Liver (tissue), 8 donors: ENCODE measurements at regions not wholly inside any gene's neighbourhood (a gene's known extent, or its start where the extent isn't known, plus 50 kb on each side); places are given as distances from the start of the nearest gene placed in this dataset.

Experiments used
- DNase-seq: peaks from one replicate; pipeline ENCODE4 v3.0.0-alpha.2; 2017; ENCODE audit warnings: low spot score
- H3K27ac ChIP-seq, 2 donors: one replicate each; pipeline ENCODE4 v1.7.0; 2013; ENCODE audit warnings: inconsistent platforms in 2 of 2, low read length in 2 of 2, control low read depth in 1 of 2, low read depth in 1 of 2, mild to moderate bottlenecking in 1 of 2
- H3K27me3 ChIP-seq, 4 donors: one replicate each; pipeline versions ENCODE4 v1.6.1 to v1.7.0; 2013; ENCODE audit warnings: low read length in 3 of 4, inconsistent platforms in 1 of 4, mild to moderate bottlenecking in 1 of 4, moderate library complexity in 1 of 4; ENCODE audit not compliant: control insufficient read depth in 4 of 4, insufficient read depth in 4 of 4
- H3K36me3 ChIP-seq, 4 donors: one replicate each; pipeline versions ENCODE4 v1.6.1 to v1.7.0; 2013; ENCODE audit warnings: low read length in 3 of 4, mild to moderate bottlenecking in 3 of 4, low read depth in 1 of 4, moderate library complexity in 1 of 4; ENCODE audit not compliant: control insufficient read depth in 4 of 4, insufficient read depth in 3 of 4
- H3K4me1 ChIP-seq, 4 donors: one replicate each; pipeline versions ENCODE4 v1.6.1 to v1.7.0; 2013; ENCODE audit warnings: low read length in 3 of 4, mild to moderate bottlenecking in 3 of 4, moderate library complexity in 1 of 4; ENCODE audit not compliant: control insufficient read depth in 4 of 4, insufficient read depth in 4 of 4
- H3K4me3 ChIP-seq, 3 donors: one replicate each; pipeline versions ENCODE4 v1.6.1 to v1.7.0; 2013; ENCODE audit warnings: low read length in 3 of 3, control low read depth in 1 of 3, low read depth in 1 of 3, mild to moderate bottlenecking in 1 of 3
- H3K9ac ChIP-seq, 2 donors: one replicate each; pipeline ENCODE4 v1.7.0; 2013; ENCODE audit warnings: low read length in 2 of 2, mild to moderate bottlenecking in 2 of 2, moderate library complexity in 2 of 2, control low read depth in 1 of 2, low read depth in 1 of 2
- H3K9me3 ChIP-seq, 4 donors: one replicate each; pipeline versions ENCODE4 v1.6.1 to v1.7.0; 2013; ENCODE audit warnings: low read length in 3 of 4; ENCODE audit not compliant: control insufficient read depth in 4 of 4
- EGR1 ChIP-seq, 2 donors: IDR thresholded peaks; 2 replicates each; pipeline ENCODE4 v1.6.1; 2016 to 2018; ENCODE audit warnings: antibody characterized with exemption in 2 of 2, low read depth in 2 of 2
- FOXA1 ChIP-seq: IDR thresholded peaks from 2 replicates; pipeline ENCODE4 v1.6.1; 2016; ENCODE audit warnings: antibody characterized with exemption
- FOXA2 ChIP-seq: IDR thresholded peaks from 2 replicates; pipeline ENCODE4 v1.6.1; 2016; ENCODE audit warnings: antibody characterized with exemption
- GABPA ChIP-seq, 2 donors: IDR thresholded peaks in 1 of 2; conservative IDR thresholded peaks in 1 of 2; 2 replicates each; pipeline ENCODE4 v1.6.1; 2016; ENCODE audit warnings: antibody characterized with exemption in 2 of 2, mild to moderate bottlenecking in 1 of 2, moderate library complexity in 1 of 2
- HNF4A ChIP-seq, 2 donors: conservative IDR thresholded peaks; 2 replicates each; pipeline ENCODE4 v1.6.1; 2016; ENCODE audit warnings: antibody characterized with exemption in 2 of 2, mild to moderate bottlenecking in 2 of 2
- HNF4G ChIP-seq: IDR thresholded peaks from 2 replicates; pipeline ENCODE4 v1.6.1; 2016; ENCODE audit warnings: antibody characterized with exemption
- JUND ChIP-seq, 2 donors: IDR thresholded peaks; 2 replicates each; pipeline ENCODE4 v1.6.1; 2016; ENCODE audit warnings: antibody characterized with exemption in 2 of 2
- NR2F2 ChIP-seq: IDR thresholded peaks from 2 replicates; pipeline ENCODE4 v1.6.1; 2016; ENCODE audit warnings: antibody characterized with exemption
- RAD21 ChIP-seq, 2 donors: IDR thresholded peaks; 2 replicates each; pipeline ENCODE4 v1.6.1; 2016; ENCODE audit warnings: antibody characterized with exemption in 2 of 2, mild to moderate bottlenecking in 2 of 2
- RXRA ChIP-seq, 2 donors: IDR thresholded peaks; 2 replicates each; pipeline ENCODE4 v1.6.1; 2017 to 2018; ENCODE audit warnings: antibody characterized with exemption in 2 of 2, mild to moderate bottlenecking in 1 of 2
- SP1 ChIP-seq: IDR thresholded peaks from 2 replicates; pipeline ENCODE4 v1.6.1; 2018; ENCODE audit warnings: antibody characterized with exemption, mild to moderate bottlenecking
- TAF1 ChIP-seq: conservative IDR thresholded peaks from 2 replicates; pipeline ENCODE4 v1.6.1; 2016; ENCODE audit warnings: antibody characterized with exemption, mild to moderate bottlenecking
- YY1 ChIP-seq: IDR thresholded peaks from 2 replicates; pipeline ENCODE4 v1.6.1; 2016; ENCODE audit warnings: antibody characterized with exemption, mild to moderate bottlenecking
- WGBS: extraction: QIAGEN DNeasy Blood & Tissue Kit; methylation state at CpG from one replicate; pipeline ENCODE4 v1.1.7; 2013; 5-methylcytosine and 5-hydroxymethylcytosine counted together
- TF ChIP-seq, protein P1 (sequence below): IDR thresholded peaks from 2 replicates; pipeline ENCODE4 v1.6.1; 2016; ENCODE audit warnings: antibody characterized with exemption
- TF ChIP-seq, protein P2 (sequence below): IDR thresholded peaks from 2 replicates; pipeline ENCODE4 v1.6.1; 2016; ENCODE audit warnings: antibody characterized with exemption, mild to moderate bottlenecking
- TF ChIP-seq, protein P3 (sequence below): fragments of 150-350 bp; IDR thresholded peaks from 2 replicates; pipeline ENCODE4 v1.5.1; 2017; ENCODE audit warnings: improper control_type of control experiment, low read depth, low read length; ENCODE audit not compliant: missing input control
- TF ChIP-seq, protein P4 (sequence below): IDR thresholded peaks from 2 replicates; pipeline ENCODE4 v1.6.1; 2016; ENCODE audit warnings: antibody characterized with exemption
- TF ChIP-seq, protein P5 (sequence below): IDR thresholded peaks from 2 replicates; pipeline ENCODE4 v1.6.1; 2016; ENCODE audit warnings: antibody characterized with exemption
- donor health status: healthy.
- donor health status: healthy.
- donor health status: healthy.
- donor health status: healthy.
- donor health status: healthy.

DNA sequence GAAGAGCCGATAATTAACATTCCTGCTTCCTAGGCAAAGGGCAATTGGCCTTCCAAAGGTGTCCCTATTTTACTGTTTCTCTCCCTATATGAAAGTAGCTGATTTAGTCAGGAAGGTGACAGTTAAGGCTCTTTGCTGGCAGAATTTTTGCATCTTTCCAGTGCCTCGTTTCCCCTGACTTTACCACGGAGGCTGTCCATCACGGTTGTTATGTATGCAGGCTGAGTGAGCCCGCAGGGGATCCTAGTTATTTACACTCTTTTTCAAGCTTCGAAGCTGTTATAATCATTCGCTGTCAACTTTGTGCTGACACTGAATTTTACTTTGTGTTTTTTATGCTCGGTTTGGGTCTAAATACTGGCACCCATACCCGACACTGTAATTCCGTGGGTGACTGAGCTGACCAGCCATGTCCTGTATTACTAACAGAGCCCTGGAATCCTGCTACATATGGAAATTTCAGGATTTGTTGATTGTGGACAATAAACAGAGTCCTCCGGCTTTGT, 713.8 kb upstream of the FANCL start:
- H3K27me3 ChIP-seq, result no peaks in the 10 kb centered on the region
- H3K4me1 ChIP-seq, result peaks cover 0 to 3% (median 0%) of the 10 kb centered on the region in 4 donors
- no peak for TF ChIP-seq JUND (IDR thresholded peaks at IDR 0.05)
- no peak for TF ChIP-seq HNF4G
- TF ChIP-seq RXRA (IDR thresholded peaks at IDR 0.05), result no peak
- TF ChIP-seq, protein P1, sequence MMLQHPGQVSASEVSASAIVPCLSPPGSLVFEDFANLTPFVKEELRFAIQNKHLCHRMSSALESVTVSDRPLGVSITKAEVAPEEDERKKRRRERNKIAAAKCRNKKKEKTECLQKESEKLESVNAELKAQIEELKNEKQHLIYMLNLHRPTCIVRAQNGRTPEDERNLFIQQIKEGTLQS, result no peak
- TF ChIP-seq YY1, result no peak
- no peak for TF ChIP-seq SP1
- no peak for TF ChIP-seq NR2F2
- TF ChIP-seq, protein P2, sequence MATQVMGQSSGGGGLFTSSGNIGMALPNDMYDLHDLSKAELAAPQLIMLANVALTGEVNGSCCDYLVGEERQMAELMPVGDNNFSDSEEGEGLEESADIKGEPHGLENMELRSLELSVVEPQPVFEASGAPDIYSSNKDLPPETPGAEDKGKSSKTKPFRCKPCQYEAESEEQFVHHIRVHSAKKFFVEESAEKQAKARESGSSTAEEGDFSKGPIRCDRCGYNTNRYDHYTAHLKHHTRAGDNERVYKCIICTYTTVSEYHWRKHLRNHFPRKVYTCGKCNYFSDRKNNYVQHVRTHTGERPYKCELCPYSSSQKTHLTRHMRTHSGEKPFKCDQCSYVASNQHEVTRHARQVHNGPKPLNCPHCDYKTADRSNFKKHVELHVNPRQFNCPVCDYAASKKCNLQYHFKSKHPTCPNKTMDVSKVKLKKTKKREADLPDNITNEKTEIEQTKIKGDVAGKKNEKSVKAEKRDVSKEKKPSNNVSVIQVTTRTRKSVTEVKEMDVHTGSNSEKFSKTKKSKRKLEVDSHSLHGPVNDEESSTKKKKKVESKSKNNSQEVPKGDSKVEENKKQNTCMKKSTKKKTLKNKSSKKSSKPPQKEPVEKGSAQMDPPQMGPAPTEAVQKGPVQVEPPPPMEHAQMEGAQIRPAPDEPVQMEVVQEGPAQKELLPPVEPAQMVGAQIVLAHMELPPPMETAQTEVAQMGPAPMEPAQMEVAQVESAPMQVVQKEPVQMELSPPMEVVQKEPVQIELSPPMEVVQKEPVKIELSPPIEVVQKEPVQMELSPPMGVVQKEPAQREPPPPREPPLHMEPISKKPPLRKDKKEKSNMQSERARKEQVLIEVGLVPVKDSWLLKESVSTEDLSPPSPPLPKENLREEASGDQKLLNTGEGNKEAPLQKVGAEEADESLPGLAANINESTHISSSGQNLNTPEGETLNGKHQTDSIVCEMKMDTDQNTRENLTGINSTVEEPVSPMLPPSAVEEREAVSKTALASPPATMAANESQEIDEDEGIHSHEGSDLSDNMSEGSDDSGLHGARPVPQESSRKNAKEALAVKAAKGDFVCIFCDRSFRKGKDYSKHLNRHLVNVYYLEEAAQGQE, result no peak
- no peak for TF ChIP-seq EGR1 (IDR thresholded peaks at IDR 0.05; ENCODE audit: low read depth in 2 of 2)
- TF ChIP-seq, protein P3, sequence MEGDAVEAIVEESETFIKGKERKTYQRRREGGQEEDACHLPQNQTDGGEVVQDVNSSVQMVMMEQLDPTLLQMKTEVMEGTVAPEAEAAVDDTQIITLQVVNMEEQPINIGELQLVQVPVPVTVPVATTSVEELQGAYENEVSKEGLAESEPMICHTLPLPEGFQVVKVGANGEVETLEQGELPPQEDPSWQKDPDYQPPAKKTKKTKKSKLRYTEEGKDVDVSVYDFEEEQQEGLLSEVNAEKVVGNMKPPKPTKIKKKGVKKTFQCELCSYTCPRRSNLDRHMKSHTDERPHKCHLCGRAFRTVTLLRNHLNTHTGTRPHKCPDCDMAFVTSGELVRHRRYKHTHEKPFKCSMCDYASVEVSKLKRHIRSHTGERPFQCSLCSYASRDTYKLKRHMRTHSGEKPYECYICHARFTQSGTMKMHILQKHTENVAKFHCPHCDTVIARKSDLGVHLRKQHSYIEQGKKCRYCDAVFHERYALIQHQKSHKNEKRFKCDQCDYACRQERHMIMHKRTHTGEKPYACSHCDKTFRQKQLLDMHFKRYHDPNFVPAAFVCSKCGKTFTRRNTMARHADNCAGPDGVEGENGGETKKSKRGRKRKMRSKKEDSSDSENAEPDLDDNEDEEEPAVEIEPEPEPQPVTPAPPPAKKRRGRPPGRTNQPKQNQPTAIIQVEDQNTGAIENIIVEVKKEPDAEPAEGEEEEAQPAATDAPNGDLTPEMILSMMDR, result no peak
- TF ChIP-seq GABPA (IDR thresholded peaks at IDR 0.05 in 1 of 2, conservative IDR thresholded peaks at IDR 0.05 in 1 of 2), result no peak
- no peak for TF ChIP-seq RAD21 (IDR thresholded peaks at IDR 0.05)
- no peak for TF ChIP-seq FOXA1
- TF ChIP-seq, protein P4, sequence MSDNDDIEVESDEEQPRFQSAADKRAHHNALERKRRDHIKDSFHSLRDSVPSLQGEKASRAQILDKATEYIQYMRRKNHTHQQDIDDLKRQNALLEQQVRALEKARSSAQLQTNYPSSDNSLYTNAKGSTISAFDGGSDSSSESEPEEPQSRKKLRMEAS, result no peak
- TF ChIP-seq HNF4A (conservative IDR thresholded peaks at IDR 0.05), result no peak
- TF ChIP-seq TAF1, result no peak
- TF ChIP-seq FOXA2, result no peak
- H3K4me3 ChIP-seq, result no peak overlapping the region
- no peaks in the 10 kb centered on the region for H3K36me3 ChIP-seq
- no peak overlapping the region for H3K9ac ChIP-seq
- WGBS, result 60% methylated on average over 11 of the region's 11 CpGs
- DNase-seq, result no peak
- no peaks in the 10 kb centered on the region for H3K9me3 ChIP-seq
- no peak overlapping the region for H3K27ac ChIP-seq

DNA sequence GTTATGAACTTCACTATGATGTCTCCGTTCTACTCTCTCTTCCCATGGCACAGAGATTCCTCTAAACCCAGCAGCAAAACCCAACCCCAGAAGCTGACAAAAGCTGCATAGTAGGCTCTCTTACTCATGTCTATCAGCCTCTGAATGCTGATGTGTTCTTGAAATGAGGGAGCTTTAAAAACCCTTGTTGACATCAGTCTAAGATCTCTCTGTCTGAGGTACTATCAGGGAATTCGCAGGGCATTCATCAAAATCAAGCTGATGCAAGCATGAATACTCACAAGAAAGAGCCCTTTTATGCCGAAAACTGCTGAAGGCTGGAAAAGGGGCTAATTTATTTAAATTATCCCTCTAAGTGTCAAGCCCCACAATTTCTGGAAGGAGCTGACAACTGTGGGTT, 710.6 kb upstream of the FANCL start:
- Histone ChIP-seq H3K4me1 (no peaks in the 10 kb centered on the region), H3K9ac (no peak overlapping the region), H3K9me3 (no peaks in the 10 kb centered on the region), H3K27me3 (no peaks in the 10 kb centered on the region), H3K27ac (no peak overlapping the region), H3K4me3 (no peak overlapping the region), H3K36me3 (no peaks in the 10 kb centered on the region)
- DNase-seq, result no peak
- no peak for TF ChIP-seq EGR1 (IDR thresholded peaks at IDR 0.05; ENCODE audit: low read depth in 2 of 2)
- TF ChIP-seq YY1, result no peak
- TF ChIP-seq, protein P5, sequence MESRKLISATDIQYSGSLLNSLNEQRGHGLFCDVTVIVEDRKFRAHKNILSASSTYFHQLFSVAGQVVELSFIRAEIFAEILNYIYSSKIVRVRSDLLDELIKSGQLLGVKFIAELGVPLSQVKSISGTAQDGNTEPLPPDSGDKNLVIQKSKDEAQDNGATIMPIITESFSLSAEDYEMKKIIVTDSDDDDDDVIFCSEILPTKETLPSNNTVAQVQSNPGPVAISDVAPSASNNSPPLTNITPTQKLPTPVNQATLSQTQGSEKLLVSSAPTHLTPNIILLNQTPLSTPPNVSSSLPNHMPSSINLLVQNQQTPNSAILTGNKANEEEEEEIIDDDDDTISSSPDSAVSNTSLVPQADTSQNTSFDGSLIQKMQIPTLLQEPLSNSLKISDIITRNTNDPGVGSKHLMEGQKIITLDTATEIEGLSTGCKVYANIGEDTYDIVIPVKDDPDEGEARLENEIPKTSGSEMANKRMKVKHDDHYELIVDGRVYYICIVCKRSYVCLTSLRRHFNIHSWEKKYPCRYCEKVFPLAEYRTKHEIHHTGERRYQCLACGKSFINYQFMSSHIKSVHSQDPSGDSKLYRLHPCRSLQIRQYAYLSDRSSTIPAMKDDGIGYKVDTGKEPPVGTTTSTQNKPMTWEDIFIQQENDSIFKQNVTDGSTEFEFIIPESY, result no peak
- TF ChIP-seq RAD21 (IDR thresholded peaks at IDR 0.05), result no peak
- no peak for TF ChIP-seq RXRA (IDR thresholded peaks at IDR 0.05)
- no peak for TF ChIP-seq TAF1
- 86% methylated on average over 3 of the region's 3 CpGs for WGBS
